HUES64 (cell line): ENCODE measurements at regions not wholly inside any gene's neighbourhood (a gene's known extent, or its start where the extent isn't known, plus 50 kb on each side); places are given as distances from the start of the nearest gene placed in this dataset.

Experiments used
- H3K27ac ChIP-seq: 2 replicates; pipeline ENCODE4 v1.7.0; 2013; ENCODE audit warnings: low read depth, low read length, inconsistent platforms
- H3K27me3 ChIP-seq: 2 replicates; pipeline ENCODE4 v1.6.1; 2013; ENCODE audit warnings: mild to moderate bottlenecking, low read length; ENCODE audit not compliant: insufficient read depth
- H3K36me3 ChIP-seq: 2 replicates; pipeline ENCODE4 v1.6.1; 2013; ENCODE audit warnings: mild to moderate bottlenecking, low read length; ENCODE audit not compliant: insufficient read depth
- H3K4me1 ChIP-seq: 2 replicates; pipeline ENCODE4 v1.6.1; 2013; ENCODE audit warnings: mild to moderate bottlenecking, low read length, moderate library complexity; ENCODE audit not compliant: insufficient read depth
- H3K4me3 ChIP-seq: 2 replicates; pipeline ENCODE4 v1.5.1; 2013; ENCODE audit warnings: mild to moderate bottlenecking, low read length, moderate library complexity
- H3K9ac ChIP-seq: 2 replicates; pipeline ENCODE4 v1.6.1; 2013; ENCODE audit warnings: mild to moderate bottlenecking, low read depth, low read length
- H3K9me3 ChIP-seq: 2 replicates; pipeline ENCODE4 v1.6.1; 2013; ENCODE audit warnings: low read depth, low read length; ENCODE audit not compliant: insufficient read depth
- WGBS: fragments of 150-250, 120-280 bp; methylation state at CpG from one replicate; pipeline ENCODE4 v1.1.7; 2013; ENCODE audit warnings: missing lambda C conversion rate; 5-methylcytosine and 5-hydroxymethylcytosine counted together

- Histone ChIP-seq H3K27me3 (no peaks in the 10 kb centered on the region), H3K4me3 (no peak overlapping the region), H3K27ac (no peak overlapping the region), H3K9ac (no peak overlapping the region), H3K9me3 (0 out of 2 replicates have a peak, but pooled peaks cover 3% of the 10 kb centered on the region), H3K36me3 (no peaks in the 10 kb centered on the region), H3K4me1 (no peaks in the 10 kb centered on the region)
- 92% methylated on average over 4 of the region's 4 CpGs for WGBS
Measured at GRCh38 chr18:78178812-78179211, 800.8 kb upstream of the SALL3 start.

- Histone ChIP-seq H3K4me1 (no peaks in the 10 kb centered on the region), H3K9me3 (0 out of 2 replicates have a peak, but pooled peaks cover 8% of the 10 kb centered on the region), H3K36me3 (no peaks in the 10 kb centered on the region), H3K27me3 (no peaks in the 10 kb centered on the region), H3K27ac (no peak overlapping the region), H3K9ac (no peak overlapping the region), H3K4me3 (no peak overlapping the region)
- WGBS: 72% methylated on average over 11 of the region's 12 CpGs
Measured at GRCh38 chr18:78180741-78181140, 798.9 kb upstream of the SALL3 start.

- Histone ChIP-seq H3K4me1 (no peaks in the 10 kb centered on the region), H3K27ac (no peak overlapping the region), H3K36me3 (no peaks in the 10 kb centered on the region), H3K9me3 (0 out of 2 replicates have a peak, but pooled peaks cover 8% of the 10 kb centered on the region), H3K9ac (no peak overlapping the region), H3K27me3 (no peaks in the 10 kb centered on the region), H3K4me3 (no peak overlapping the region)
Measured at GRCh38 chr18:78183815-78184214, 795.8 kb upstream of the SALL3 start.

- WGBS: 84% methylated on average over 4 of the region's 4 CpGs
- no peak overlapping the region for H3K4me3 ChIP-seq
- H3K9me3 ChIP-seq: no peaks in the 10 kb centered on the region
- no peak overlapping the region for H3K27ac ChIP-seq
- H3K36me3 ChIP-seq: no peaks in the 10 kb centered on the region
- no peaks in the 10 kb centered on the region for H3K4me1 ChIP-seq
- H3K27me3 ChIP-seq: no peaks in the 10 kb centered on the region
- no peak overlapping the region for H3K9ac ChIP-seq
Measured at GRCh38 chr18:78191276-78191675, 788.3 kb upstream of the SALL3 start.

- H3K4me1 ChIP-seq: no peaks in the 10 kb centered on the region
- no peaks in the 10 kb centered on the region for H3K9me3 ChIP-seq
- no peaks in the 10 kb centered on the region for H3K27me3 ChIP-seq
- no peak overlapping the region for H3K4me3 ChIP-seq
- no peaks in the 10 kb centered on the region for H3K36me3 ChIP-seq
- WGBS: 78% methylated on average over 1 of the region's 1 CpG
- no peak overlapping the region for H3K9ac ChIP-seq
- no peak overlapping the region for H3K27ac ChIP-seq
Measured at GRCh38 chr18:78192054-78192453, 787.6 kb upstream of the SALL3 start.

- H3K9ac ChIP-seq: no peak overlapping the region
- no peak overlapping the region for H3K4me3 ChIP-seq
- H3K27ac ChIP-seq: no peak overlapping the region
Measured at GRCh38 chr18:78196280-78196679, 783.3 kb upstream of the SALL3 start.

GRCh38 chr18:78199002-78199401 lies 780.6 kb upstream of the SALL3 start:
- H3K27ac ChIP-seq: no peak overlapping the region
- WGBS: 93% methylated on average over 5 of the region's 5 CpGs
- H3K9ac ChIP-seq: no peak overlapping the region
- no peaks in the 10 kb centered on the region for H3K27me3 ChIP-seq
- no peaks in the 10 kb centered on the region for H3K36me3 ChIP-seq
- H3K9me3 ChIP-seq: no peaks in the 10 kb centered on the region
- H3K4me1 ChIP-seq: no peaks in the 10 kb centered on the region
- H3K4me3 ChIP-seq: no peak overlapping the region

More at GRCh38 chr18:78196280-78196679, 783.3 kb upstream of the SALL3 start:
- H3K9me3 ChIP-seq: no peaks in the 10 kb centered on the region
- no peaks in the 10 kb centered on the region for H3K36me3 ChIP-seq
- no peaks in the 10 kb centered on the region for H3K4me1 ChIP-seq
- no peaks in the 10 kb centered on the region for H3K27me3 ChIP-seq
- WGBS: 84% methylated on average over 2 of the region's 2 CpGs

- no peaks in the 10 kb centered on the region for H3K36me3 ChIP-seq
- no peak overlapping the region for H3K27ac ChIP-seq
- no peak overlapping the region for H3K4me3 ChIP-seq
Measured at GRCh38 chr18:78199611-78200010, 780.0 kb upstream of the SALL3 start.

GRCh38 chr18:78207942-78208341 lies 771.7 kb upstream of the SALL3 start:
- 85% methylated on average over 10 of the region's 10 CpGs for WGBS
- no peaks in the 10 kb centered on the region for H3K9me3 ChIP-seq
- no peaks in the 10 kb centered on the region for H3K4me1 ChIP-seq
- no peak overlapping the region for H3K9ac ChIP-seq
- no peak overlapping the region for H3K4me3 ChIP-seq
- no peaks in the 10 kb centered on the region for H3K36me3 ChIP-seq
- H3K27me3 ChIP-seq: no peaks in the 10 kb centered on the region
- H3K27ac ChIP-seq: no peak overlapping the region

More at GRCh38 chr18:78199611-78200010, 780.0 kb upstream of the SALL3 start:
- 85% methylated on average over 4 of the region's 4 CpGs for WGBS
- no peaks in the 10 kb centered on the region for H3K4me1 ChIP-seq
- no peaks in the 10 kb centered on the region for H3K27me3 ChIP-seq
- no peaks in the 10 kb centered on the region for H3K9me3 ChIP-seq
- H3K9ac ChIP-seq: no peak overlapping the region

GRCh38 chr18:78208461-78208860 lies 771.2 kb upstream of the SALL3 start:
- H3K4me1 ChIP-seq: no peaks in the 10 kb centered on the region
- no peaks in the 10 kb centered on the region for H3K9me3 ChIP-seq
- H3K27me3 ChIP-seq: no peaks in the 10 kb centered on the region
- no peak overlapping the region for H3K4me3 ChIP-seq
- 93% methylated on average over 2 of the region's 2 CpGs for WGBS
- H3K27ac ChIP-seq: no peak overlapping the region
- no peak overlapping the region for H3K9ac ChIP-seq
- no peaks in the 10 kb centered on the region for H3K36me3 ChIP-seq

- Histone ChIP-seq H3K27me3 (no peaks in the 10 kb centered on the region), H3K4me3 (no peak overlapping the region), H3K9me3 (no peaks in the 10 kb centered on the region), H3K36me3 (no peaks in the 10 kb centered on the region), H3K4me1 (no peaks in the 10 kb centered on the region), H3K9ac (no peak overlapping the region), H3K27ac (no peak overlapping the region)
- 94% methylated on average over 15 of the region's 15 CpGs for WGBS
Measured at GRCh38 chr18:78213361-78213994, 766.1 kb upstream of the SALL3 start.

GRCh38 chr18:78221496-78221895 lies 758.1 kb upstream of the SALL3 start:
- H3K27me3 ChIP-seq: no peaks in the 10 kb centered on the region
- no peaks in the 10 kb centered on the region for H3K36me3 ChIP-seq
- no peak overlapping the region for H3K4me3 ChIP-seq
- 84% methylated on average over 10 of the region's 10 CpGs for WGBS
- no peaks in the 10 kb centered on the region for H3K4me1 ChIP-seq
- no peaks in the 10 kb centered on the region for H3K9me3 ChIP-seq
- no peak overlapping the region for H3K9ac ChIP-seq
- H3K27ac ChIP-seq: no peak overlapping the region
